ENCODE measurements at regions not wholly inside any gene's neighbourhood (a gene's known extent, or its start where the extent isn't known, plus 50 kb on each side); places are given as distances from the start of the nearest gene placed in this dataset.

- POLR2A ChIA-PET: no interaction called here
- ATAC-seq (no peak), DNase-seq (ENCODE audit: low spot score) (no peak)
- Mint-ChIP-seq H3K27me3 (ENCODE audit: low read depth) (no peaks in the 10 kb centered on the region), H3K4me3 (no peak overlapping the region), H3K9me3 (no peaks in the 10 kb centered on the region), H3K4me1 (peaks cover 21% of the 10 kb centered on the region), H3K36me3 (no peaks in the 10 kb centered on the region), H3K27ac (no peak overlapping the region)
- no peak for TF ChIP-seq IRF1 (CRISPR knock-in tag; IDR thresholded peaks at IDR 0.05)
- TF ChIP-seq E2F5 (CRISPR knock-in tag; IDR thresholded peaks at IDR 0.05): no peak
- TF ChIP-seq E2F4 (CRISPR knock-in tag; IDR thresholded peaks at IDR 0.05; ENCODE audit: borderline replicate concordance, low read depth): no peak
- no peak for TF ChIP-seq MXD4 (CRISPR knock-in tag; IDR thresholded peaks at IDR 0.05; ENCODE audit: borderline replicate concordance)
- no peak for TF ChIP-seq TCF7 (CRISPR knock-in tag; IDR thresholded peaks at IDR 0.05; ENCODE audit: low read depth)
- TF ChIP-seq NFATC4 (CRISPR knock-in tag; IDR thresholded peaks at IDR 0.05): no peak
- TF ChIP-seq EMX1 (CRISPR knock-in tag; IDR thresholded peaks at IDR 0.05): no peak
- no peak for TF ChIP-seq CDX4 (CRISPR knock-in tag; IDR thresholded peaks at IDR 0.05; ENCODE audit: borderline replicate concordance)
- no peak for TF ChIP-seq NR1H2 (CRISPR knock-in tag; IDR thresholded peaks at IDR 0.05)
- TF ChIP-seq ZNF532 (CRISPR knock-in tag; IDR thresholded peaks at IDR 0.05; ENCODE audit: borderline replicate concordance): no peak
- TF ChIP-seq ZBTB21 (CRISPR knock-in tag; IDR thresholded peaks at IDR 0.05; ENCODE audit: borderline replicate concordance): no peak
- TF ChIP-seq CBFB (CRISPR knock-in tag; IDR thresholded peaks at IDR 0.05; ENCODE audit: low read depth): no peak
- no peak for TF ChIP-seq TP53 (CRISPR knock-in tag; IDR thresholded peaks at IDR 0.05)
- TF ChIP-seq FOXP1 (CRISPR knock-in tag; IDR thresholded peaks at IDR 0.05; ENCODE audit: borderline replicate concordance): no peak
- TF ChIP-seq ZSCAN18 (CRISPR knock-in tag; IDR thresholded peaks at IDR 0.05): no peak
- TF ChIP-seq RORB (CRISPR knock-in tag; IDR thresholded peaks at IDR 0.05): no peak
- TF ChIP-seq NR2C2 (CRISPR knock-in tag; IDR thresholded peaks at IDR 0.05): no peak
- no peak for TF ChIP-seq ZNF396 (CRISPR knock-in tag; IDR thresholded peaks at IDR 0.05; ENCODE audit: borderline replicate concordance)
- CTCF ChIA-PET: interaction anchor here (0.8 to 1.8 kb wide), 2 partner anchors 23 to 68 kb away, joined by 3 to 8 read pairs; no protein-coding TSS in a partner anchor
Observed at GRCh38 chr20:50261471-50262212, 71.0 kb downstream of the CEBPB start.

All from WTC11 (cell line).